Activated T-helper 1 cell treated with anti-CD3 and anti-CD28 coated beads, Interleukin-12 subunit alpha, Interleukin-12 subunit beta, Interleukin-2, Interleukin-4 antibody, amounts not matched to agents 30 ng/mL and 10 ng/mL and 1 ng/mL, durations not matched to agents 14 hours and 24 hours and 36 hours (primary cell): ENCODE measurements at regions not wholly inside any gene's neighbourhood (a gene's known extent, or its start where the extent isn't known, plus 50 kb on each side); places are given as distances from the start of the nearest gene placed in this dataset.
"Not testable (repeated sequence)": the region's sequence is repeated elsewhere in the genome, so short reads cannot be mapped to it uniquely, and the experiment has no call there.

ENCODE experiments used
- DNase-seq: peaks from one replicate; pipeline ENCODE4 v3.0.0; 2021; ENCODE audit warnings: low spot score
- H3K27ac Mint-ChIP-seq: one replicate; pipeline ENCODE4 v1.8.0; 2021; ENCODE audit warnings: mild to moderate bottlenecking, mixed read lengths
- H3K27me3 Mint-ChIP-seq: one replicate; pipeline ENCODE4 v1.8.0; 2022; ENCODE audit warnings: mild to moderate bottlenecking, moderate library complexity, mixed read lengths; ENCODE audit not compliant: insufficient read depth
- H3K36me3 Mint-ChIP-seq: one replicate; pipeline ENCODE4 v1.8.0; 2021; ENCODE audit warnings: low read depth, mixed read lengths
- H3K4me1 Mint-ChIP-seq: one replicate; pipeline ENCODE4 v1.8.0; 2021; ENCODE audit warnings: low read depth, mixed read lengths
- H3K4me3 Mint-ChIP-seq: one replicate; pipeline ENCODE4 v1.8.0; 2021; ENCODE audit warnings: mild to moderate bottlenecking, moderate library complexity, mixed read lengths
- H3K9me3 Mint-ChIP-seq: one replicate; pipeline ENCODE4 v1.8.0; 2021; ENCODE audit warnings: mixed read lengths
- intact Hi-C: fragments of 100-400 bp; cut with micrococcal nuclease; formaldehyde crosslinking; loops from one replicate; pipeline ENCODE4 v1.15.1; 2024

DNA sequence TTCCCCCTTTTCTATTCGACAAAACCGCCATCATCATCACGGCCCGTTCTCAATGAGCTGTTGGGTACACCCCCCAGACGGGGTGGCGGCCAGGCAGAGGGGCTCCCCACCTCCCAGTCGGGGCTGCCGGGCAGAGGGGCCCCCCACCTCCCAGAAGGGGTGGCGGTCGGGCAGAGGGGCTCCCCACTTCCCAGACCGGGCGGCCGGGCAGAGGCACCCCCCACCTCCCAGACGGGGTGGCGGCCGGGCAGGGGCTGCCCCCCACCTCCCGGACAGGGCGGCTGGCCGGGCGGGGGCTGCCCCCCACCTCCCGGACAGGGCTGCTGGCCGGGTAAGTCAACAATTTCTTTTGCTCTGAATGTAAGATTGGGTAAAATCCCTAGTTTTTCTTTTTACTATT is 1162.2 kb upstream of the CELF2 start:
- peaks cover 16% of the 10 kb centered on the region for H3K9me3 Mint-ChIP-seq
- H3K27me3 Mint-ChIP-seq, DNase-seq, H3K4me3 Mint-ChIP-seq, H3K36me3 Mint-ChIP-seq, H3K27ac Mint-ChIP-seq, H3K4me1 Mint-ChIP-seq, intact Hi-C loops: not testable (repeated sequence)

- intact Hi-C loops, result no loop called here
- H3K4me1 Mint-ChIP-seq, result no peaks in the 10 kb centered on the region
- no peak overlapping the region for H3K4me3 Mint-ChIP-seq
- H3K9me3 Mint-ChIP-seq, result peaks cover 7% of the 10 kb centered on the region
- no peaks in the 10 kb centered on the region for H3K36me3 Mint-ChIP-seq
- no peak overlapping the region for H3K27ac Mint-ChIP-seq
- no peak for DNase-seq
- H3K27me3 Mint-ChIP-seq, result no peaks in the 10 kb centered on the region
These were observed 1158.9 kb upstream of the CELF2 start for GRCh38 chr10:9858816-9859215.

DNA sequence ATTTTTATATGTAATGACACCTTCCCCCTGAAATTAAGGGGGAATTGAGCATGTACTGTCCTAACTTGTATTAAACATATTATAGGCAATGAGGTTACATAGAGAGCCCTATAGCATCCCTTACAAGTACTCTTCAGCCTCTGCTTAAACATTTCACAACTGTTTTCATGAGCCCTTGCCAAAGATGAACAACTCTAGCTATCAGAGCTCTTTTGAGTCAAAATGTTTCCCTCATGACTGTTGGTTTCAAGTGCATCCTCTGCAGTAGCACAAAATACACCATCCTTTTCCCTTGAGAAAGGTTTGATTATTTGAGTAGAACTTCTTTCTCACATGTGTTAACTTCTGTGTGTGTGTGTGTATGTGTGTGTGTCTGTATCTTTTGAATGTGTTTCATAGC is 1157.6 kb upstream of the CELF2 start:
- H3K9me3 Mint-ChIP-seq, result peaks cover 7% of the 10 kb centered on the region
- H3K27ac Mint-ChIP-seq, result no peak overlapping the region
- intact Hi-C loops, result no loop called here

DNA sequence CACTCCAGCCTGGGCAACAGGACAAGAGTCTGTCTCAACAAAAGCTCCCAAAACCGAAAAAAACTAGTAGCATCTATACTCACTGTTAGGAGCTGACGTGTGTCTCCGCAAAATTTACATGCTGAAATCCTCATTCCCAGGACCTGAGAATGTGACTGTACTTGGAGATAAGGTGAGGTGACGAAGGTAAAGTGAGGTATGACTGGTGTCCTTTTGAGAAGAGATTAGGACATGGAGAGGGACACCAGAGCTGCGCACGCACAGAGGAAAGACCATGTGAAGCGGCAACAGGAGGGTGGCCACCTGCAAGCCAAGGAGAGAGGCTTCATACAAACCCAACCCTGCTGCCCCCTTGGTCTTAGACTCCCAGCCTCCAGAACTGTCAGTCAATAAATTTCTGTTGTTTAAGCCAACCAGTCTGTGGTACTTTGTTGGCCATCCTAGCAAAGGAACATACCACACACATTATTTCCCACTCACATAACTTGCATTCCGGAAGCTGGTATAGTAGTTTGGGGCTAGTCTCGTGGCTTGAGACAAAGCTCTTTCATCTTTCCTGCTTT is 1154.0 kb upstream of the CELF2 start:
- no peaks in the 10 kb centered on the region for H3K36me3 Mint-ChIP-seq
- H3K9me3 Mint-ChIP-seq, result peaks cover 4% of the 10 kb centered on the region
- no peaks in the 10 kb centered on the region for H3K27me3 Mint-ChIP-seq
- intact Hi-C loops, result no loop called here
- DNase-seq, result no peak
- H3K4me3 Mint-ChIP-seq, result no peak overlapping the region
- no peak overlapping the region for H3K27ac Mint-ChIP-seq
- no peaks in the 10 kb centered on the region for H3K4me1 Mint-ChIP-seq

More for the DNA sequence above, 1157.6 kb upstream of the CELF2 start:
- H3K36me3 Mint-ChIP-seq, result no peaks in the 10 kb centered on the region
- no peak overlapping the region for H3K4me3 Mint-ChIP-seq
- DNase-seq, result no peak
- H3K27me3 Mint-ChIP-seq, result no peaks in the 10 kb centered on the region
- H3K4me1 Mint-ChIP-seq, result no peaks in the 10 kb centered on the region

DNA sequence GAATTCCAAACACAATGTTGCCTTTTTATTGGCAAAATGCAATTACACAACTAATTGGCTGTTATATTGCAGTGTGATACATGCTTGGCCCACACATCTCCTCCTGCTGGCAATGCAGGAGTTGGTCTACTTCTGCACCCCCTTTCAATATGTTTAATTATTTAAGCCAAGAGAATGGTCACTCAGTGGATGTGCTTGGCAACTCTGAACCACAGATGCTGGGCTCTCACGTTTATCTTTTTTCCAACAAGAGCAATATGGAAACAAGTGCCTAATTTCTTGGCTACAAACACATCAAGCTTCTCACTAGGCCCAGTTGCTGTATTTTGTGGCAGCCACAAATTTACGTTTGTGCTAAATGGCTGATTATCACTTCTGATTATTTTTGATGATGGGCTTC is 1149.2 kb upstream of the CELF2 start:
- H3K4me3 Mint-ChIP-seq, result no peak overlapping the region
- H3K4me1 Mint-ChIP-seq, result no peaks in the 10 kb centered on the region
- no peak overlapping the region for H3K27ac Mint-ChIP-seq
- H3K36me3 Mint-ChIP-seq, result no peaks in the 10 kb centered on the region
- H3K9me3 Mint-ChIP-seq, result no peaks in the 10 kb centered on the region
- intact Hi-C loops, result no loop called here
- H3K27me3 Mint-ChIP-seq, result no peaks in the 10 kb centered on the region
- DNase-seq, result no peak

GRCh38 chr10:9869205-9869604 is 1148.5 kb upstream of the CELF2 start:
- H3K4me3 Mint-ChIP-seq, result no peak overlapping the region
- no peaks in the 10 kb centered on the region for H3K36me3 Mint-ChIP-seq
- no peak for DNase-seq
- no peaks in the 10 kb centered on the region for H3K4me1 Mint-ChIP-seq
- intact Hi-C loops, result no loop called here
- no peak overlapping the region for H3K27ac Mint-ChIP-seq
- H3K27me3 Mint-ChIP-seq, result no peaks in the 10 kb centered on the region
- H3K9me3 Mint-ChIP-seq, result no peaks in the 10 kb centered on the region

DNA sequence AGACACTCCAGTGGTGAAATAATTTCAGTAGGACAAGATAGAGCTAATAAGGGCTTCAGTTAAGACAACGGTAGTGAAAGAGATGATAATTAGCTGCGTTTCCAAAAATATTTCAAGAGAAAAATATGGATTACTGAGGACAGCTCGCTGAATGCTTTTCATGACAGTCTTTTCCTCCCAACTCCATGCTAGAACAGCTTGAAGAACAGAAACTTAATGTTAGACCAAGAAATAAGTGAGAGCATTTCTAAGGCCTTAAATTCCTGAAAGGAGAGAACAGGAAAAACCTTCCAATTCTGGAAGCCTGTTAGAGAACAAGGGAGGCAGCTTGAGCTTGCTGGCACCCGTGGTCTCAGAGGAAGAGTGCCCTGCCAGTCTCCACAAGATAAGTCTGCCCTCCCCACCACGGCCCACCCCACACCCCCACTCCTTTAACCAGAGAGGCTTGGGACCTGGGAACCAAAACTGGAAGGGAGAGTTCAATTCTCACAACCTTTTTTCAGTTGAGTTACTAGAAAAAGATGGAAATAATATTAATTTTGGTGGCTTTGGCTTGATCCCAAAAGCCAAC is 1148.0 kb upstream of the CELF2 start:
- intact Hi-C loops, result no loop called here
- H3K4me3 Mint-ChIP-seq, result no peak overlapping the region
- no peak for DNase-seq
- H3K4me1 Mint-ChIP-seq, result no peaks in the 10 kb centered on the region
- H3K27ac Mint-ChIP-seq, result no peak overlapping the region
- no peaks in the 10 kb centered on the region for H3K27me3 Mint-ChIP-seq
- no peaks in the 10 kb centered on the region for H3K9me3 Mint-ChIP-seq
- H3K36me3 Mint-ChIP-seq, result no peaks in the 10 kb centered on the region

GRCh38 chr10:9875353-9875752 is 1142.3 kb upstream of the CELF2 start:
- Mint-ChIP-seq H3K27me3 (no peaks in the 10 kb centered on the region), H3K36me3 (no peaks in the 10 kb centered on the region), H3K27ac (no peak overlapping the region), H3K9me3 (no peaks in the 10 kb centered on the region), H3K4me3 (no peak overlapping the region), H3K4me1 (no peaks in the 10 kb centered on the region)
- no peak for DNase-seq
- intact Hi-C loops, result no loop called here

GRCh38 chr10:9877978-9878377 is 1139.7 kb upstream of the CELF2 start:
- Mint-ChIP-seq H3K4me3 (no peak overlapping the region), H3K27me3 (no peaks in the 10 kb centered on the region), H3K9me3 (peaks cover 5% of the 10 kb centered on the region), H3K27ac (no peak overlapping the region), H3K4me1 (no peaks in the 10 kb centered on the region), H3K36me3 (no peaks in the 10 kb centered on the region)
- intact Hi-C loops, result no loop called here
- no peak for DNase-seq

DNA sequence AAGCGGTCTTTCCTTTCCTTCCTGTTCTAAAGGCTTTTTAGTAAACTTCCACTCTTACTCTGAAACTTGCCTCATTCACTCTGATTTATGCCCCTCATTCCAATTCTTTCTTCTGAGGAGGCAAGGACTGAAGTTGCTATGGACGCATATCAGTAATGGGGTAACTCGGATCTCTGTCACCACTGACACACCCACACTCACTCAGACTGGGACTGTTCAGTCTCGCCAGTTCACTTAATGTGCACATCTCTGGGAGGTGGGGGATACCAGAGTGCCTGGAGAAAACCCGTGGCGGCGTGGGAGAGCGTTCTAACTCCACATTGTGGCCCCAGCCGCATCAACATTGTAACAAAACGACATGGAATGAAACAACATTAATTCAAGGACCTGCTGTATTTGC is 1139.3 kb upstream of the CELF2 start:
- intact Hi-C loops, result no loop called here
- no peak for DNase-seq
- peaks cover 5% of the 10 kb centered on the region for H3K9me3 Mint-ChIP-seq
- no peaks in the 10 kb centered on the region for H3K36me3 Mint-ChIP-seq
- H3K27ac Mint-ChIP-seq, result no peak overlapping the region
- H3K4me3 Mint-ChIP-seq, result no peak overlapping the region
- H3K27me3 Mint-ChIP-seq, result no peaks in the 10 kb centered on the region
- H3K4me1 Mint-ChIP-seq, result no peaks in the 10 kb centered on the region

- intact Hi-C loops, result no loop called here
- Mint-ChIP-seq H3K36me3 (no peaks in the 10 kb centered on the region), H3K4me3 (no peak overlapping the region), H3K27me3 (no peaks in the 10 kb centered on the region), H3K4me1 (no peaks in the 10 kb centered on the region), H3K27ac (no peak overlapping the region), H3K9me3 (peaks cover 5% of the 10 kb centered on the region)
- no peak for DNase-seq
These were observed 1131.9 kb upstream of the CELF2 start for GRCh38 chr10:9885761-9886160.

DNA sequence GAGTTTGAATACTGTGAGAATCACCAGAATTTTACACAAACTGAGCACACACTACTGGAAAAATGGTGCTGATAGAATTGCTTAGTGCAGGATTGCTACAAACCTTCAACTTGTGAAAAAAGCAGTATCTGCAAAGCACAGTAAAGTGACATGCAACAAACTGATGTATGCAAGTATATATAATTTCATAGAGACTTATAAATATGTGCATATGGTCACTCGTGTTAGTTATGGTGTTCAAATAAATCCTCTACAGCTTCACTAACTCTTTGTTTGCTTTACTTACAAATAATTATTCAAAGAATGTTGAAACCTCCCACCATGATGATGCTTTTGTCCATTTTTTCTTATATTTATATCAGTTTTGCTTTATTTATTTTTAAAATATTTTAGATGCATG is 1130.9 kb upstream of the CELF2 start:
- Mint-ChIP-seq H3K27me3 (no peaks in the 10 kb centered on the region), H3K27ac (no peak overlapping the region), H3K9me3 (peaks cover 5% of the 10 kb centered on the region), H3K36me3 (no peaks in the 10 kb centered on the region), H3K4me1 (no peaks in the 10 kb centered on the region), H3K4me3 (no peak overlapping the region)
- intact Hi-C loops, result no loop called here
- DNase-seq, result no peak

- H3K4me1 Mint-ChIP-seq, result no peaks in the 10 kb centered on the region
- no peak overlapping the region for H3K27ac Mint-ChIP-seq
- no peak overlapping the region for H3K4me3 Mint-ChIP-seq
- H3K36me3 Mint-ChIP-seq, result no peaks in the 10 kb centered on the region
- intact Hi-C loops, result no loop called here
- no peaks in the 10 kb centered on the region for H3K9me3 Mint-ChIP-seq
- no peaks in the 10 kb centered on the region for H3K27me3 Mint-ChIP-seq
- no peak for DNase-seq
These were observed 1122.2 kb upstream of the CELF2 start for GRCh38 chr10:9895453-9895852.

GRCh38 chr10:9895981-9896380 is 1121.7 kb upstream of the CELF2 start:
- intact Hi-C loops, result no loop called here
- Mint-ChIP-seq H3K27ac (no peak overlapping the region), H3K9me3 (no peaks in the 10 kb centered on the region), H3K27me3 (no peaks in the 10 kb centered on the region), H3K4me1 (no peaks in the 10 kb centered on the region), H3K36me3 (no peaks in the 10 kb centered on the region), H3K4me3 (no peak overlapping the region)
- no peak for DNase-seq
